Upper lobe of left lung (tissue), 6 donors: ENCODE measurements at regions not wholly inside any gene's neighbourhood (a gene's known extent, or its start where the extent isn't known, plus 50 kb on each side); places are given as distances from the start of the nearest gene placed in this dataset.

Experiments
- ATAC-seq, 2 donors: fragments of 200-7000 bp; cut with Tn5 transposase; one replicate each; pipeline ENCODE4 v1.9.1; 2022; ENCODE audit warnings: mild to moderate bottlenecking in 2 of 2, moderate library complexity in 2 of 2; ENCODE audit not compliant: low FRiP score in 2 of 2
- DNase-seq, 2 donors: peaks; one replicate each; pipeline ENCODE4 v3.0.0-alpha.2; 2019 to 2020
- H3K27ac ChIP-seq, 4 donors: fragments of 200-600 bp; sonication (generic); one replicate each; pipeline ENCODE4 v1.5.1; 2016 to 2019
- H3K27me3 ChIP-seq, 4 donors: fragments of 200-600 bp; sonication (generic); one replicate each; pipeline ENCODE4 v1.5.1; 2017 to 2019
- H3K36me3 ChIP-seq, 4 donors: fragments of 200-600 bp; sonication (generic); one replicate each; pipeline ENCODE4 v1.5.1; 2016 to 2019
- H3K4me1 ChIP-seq, 4 donors: fragments of 200-600 bp; sonication (generic); one replicate each; pipeline ENCODE4 v1.5.1; 2018 to 2019
- H3K4me3 ChIP-seq, 4 donors: fragments of 200-600 bp; sonication (generic); one replicate each; pipeline ENCODE4 v1.5.1; 2017 to 2019; ENCODE audit warnings: mild to moderate bottlenecking in 2 of 4, moderate library complexity in 1 of 4
- H3K9me3 ChIP-seq, 4 donors: fragments of 200-600 bp; sonication (generic); one replicate each; pipeline ENCODE4 v1.5.1; 2018 to 2019
- EP300 ChIP-seq, 4 donors: sonication (generic); formaldehyde crosslinking; IDR thresholded peaks; one replicate each; pipeline ENCODE4 v1.5.1; 2017; ENCODE audit warnings: antibody characterized with exemption in 4 of 4, control low read depth in 2 of 4
- POLR2A ChIP-seq, 4 donors: fragments of 450-650 bp; IDR thresholded peaks; one replicate each; pipeline ENCODE4 v1.5.1; 2016 to 2017; ENCODE audit warnings: antibody characterized with exemption in 4 of 4, mild to moderate bottlenecking in 2 of 4
- POLR2AphosphoS5 ChIP-seq, 2 donors: sonication (generic); formaldehyde crosslinking; IDR thresholded peaks; one replicate each; pipeline ENCODE4 v1.5.1; 2017; ENCODE audit warnings: antibody characterized with exemption in 2 of 2
- WGBS, 2 donors: methylation state at CpG; one replicate each; pipeline ENCODE4 v1.1.5; 2017 to 2018; 5-methylcytosine and 5-hydroxymethylcytosine counted together
- TF ChIP-seq, protein P1 (sequence below), 6 experiments: fragments of 450-650 bp in 4 of 6; fragments of 200-600 bp in 2 of 6; sonication (generic) in 2 of 6; IDR thresholded peaks; one replicate each; pipeline ENCODE4 v1.5.1; 2016 to 2019; ENCODE audit warnings: antibody characterized with exemption in 6 of 6
- donor health status: DM: no; HTN: no; CAD: no; lungs with moderate emphysema.
- donor health status: DM: no; HTN: yes; CAD: no; lungs with severe emphysema.

DNA sequence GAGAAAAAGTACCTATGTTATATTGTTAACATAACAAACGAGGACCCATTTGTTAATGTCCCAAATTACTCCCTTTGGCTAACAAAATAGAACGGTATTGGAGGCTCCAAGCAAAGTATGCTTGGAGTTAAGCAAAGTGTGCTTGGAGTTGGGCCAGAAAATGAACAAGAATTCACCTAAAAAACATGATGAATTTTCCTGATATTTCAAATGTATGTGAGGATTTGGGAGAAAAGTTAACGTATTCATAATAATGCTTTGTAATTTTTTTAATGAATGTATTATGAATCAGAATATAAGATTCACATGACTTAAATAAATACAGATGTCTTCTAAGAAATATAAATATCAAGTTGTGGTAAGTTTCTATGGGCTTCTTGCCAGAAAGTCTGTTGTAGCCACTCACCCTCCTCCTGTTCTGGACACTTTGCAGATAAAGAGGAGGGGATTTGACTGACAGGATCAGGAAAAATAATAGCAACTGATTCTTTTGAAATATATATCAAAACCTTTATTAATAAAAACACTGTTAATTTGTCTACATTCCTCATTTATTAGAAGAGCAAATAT, 423.7 kb upstream of the MMADHC start:
- Histone ChIP-seq H3K36me3 (no peaks in the 10 kb centered on the region), H3K27me3 (no peaks in the 10 kb centered on the region), H3K27ac (no peak overlapping the region), H3K4me3 (no peak overlapping the region), H3K4me1 (no peaks in the 10 kb centered on the region), H3K9me3 (no peaks in the 10 kb centered on the region)
- ATAC-seq (no peak), DNase-seq (no peak)
- WGBS, 2 donors = 72 to 77% methylated on average over 3 of the region's 3 CpGs
- TF ChIP-seq EP300 (IDR thresholded peaks at IDR 0.05) = no peak
- TF ChIP-seq POLR2A (IDR thresholded peaks at IDR 0.05) = no peak
- TF ChIP-seq POLR2AphosphoS5 (IDR thresholded peaks at IDR 0.05) = no peak
- TF ChIP-seq, protein P1, sequence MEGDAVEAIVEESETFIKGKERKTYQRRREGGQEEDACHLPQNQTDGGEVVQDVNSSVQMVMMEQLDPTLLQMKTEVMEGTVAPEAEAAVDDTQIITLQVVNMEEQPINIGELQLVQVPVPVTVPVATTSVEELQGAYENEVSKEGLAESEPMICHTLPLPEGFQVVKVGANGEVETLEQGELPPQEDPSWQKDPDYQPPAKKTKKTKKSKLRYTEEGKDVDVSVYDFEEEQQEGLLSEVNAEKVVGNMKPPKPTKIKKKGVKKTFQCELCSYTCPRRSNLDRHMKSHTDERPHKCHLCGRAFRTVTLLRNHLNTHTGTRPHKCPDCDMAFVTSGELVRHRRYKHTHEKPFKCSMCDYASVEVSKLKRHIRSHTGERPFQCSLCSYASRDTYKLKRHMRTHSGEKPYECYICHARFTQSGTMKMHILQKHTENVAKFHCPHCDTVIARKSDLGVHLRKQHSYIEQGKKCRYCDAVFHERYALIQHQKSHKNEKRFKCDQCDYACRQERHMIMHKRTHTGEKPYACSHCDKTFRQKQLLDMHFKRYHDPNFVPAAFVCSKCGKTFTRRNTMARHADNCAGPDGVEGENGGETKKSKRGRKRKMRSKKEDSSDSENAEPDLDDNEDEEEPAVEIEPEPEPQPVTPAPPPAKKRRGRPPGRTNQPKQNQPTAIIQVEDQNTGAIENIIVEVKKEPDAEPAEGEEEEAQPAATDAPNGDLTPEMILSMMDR (IDR thresholded peaks at IDR 0.05) = no peak

DNA sequence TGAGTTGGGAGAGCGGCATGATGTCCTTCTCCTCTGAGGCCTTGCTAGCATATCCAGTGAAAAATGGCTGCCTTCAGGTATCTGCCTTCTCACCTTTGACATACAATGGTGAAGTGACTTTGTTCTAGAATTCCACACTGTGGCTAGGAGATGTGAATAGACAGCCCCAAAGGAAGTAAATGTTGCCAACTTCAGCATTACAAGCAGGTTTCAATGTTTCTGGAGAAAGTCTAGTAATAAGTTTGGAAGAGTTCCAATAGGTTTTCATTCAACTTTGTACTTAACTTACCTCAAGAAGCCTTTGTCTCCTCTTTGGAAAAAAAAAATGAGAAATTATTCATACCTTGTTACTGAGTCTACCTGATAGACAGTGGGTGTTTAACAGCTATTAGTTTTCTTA, 421.3 kb upstream of the MMADHC start:
- Histone ChIP-seq H3K27me3 (no peaks in the 10 kb centered on the region), H3K4me1 (no peaks in the 10 kb centered on the region), H3K36me3 (no peaks in the 10 kb centered on the region), H3K9me3 (no peaks in the 10 kb centered on the region), H3K27ac (no peak overlapping the region), H3K4me3 (no peak overlapping the region)
- no peak for TF ChIP-seq POLR2AphosphoS5 (IDR thresholded peaks at IDR 0.05)
- no peak for TF ChIP-seq POLR2A (IDR thresholded peaks at IDR 0.05)
- TF ChIP-seq, protein P1 (IDR thresholded peaks at IDR 0.05) = no peak
- no peak for TF ChIP-seq EP300 (IDR thresholded peaks at IDR 0.05)
- WGBS, 2 donors = 91 to 93% methylated on average over 1 of the region's 1 CpG
- DNase-seq (no peak), ATAC-seq (no peak)

DNA sequence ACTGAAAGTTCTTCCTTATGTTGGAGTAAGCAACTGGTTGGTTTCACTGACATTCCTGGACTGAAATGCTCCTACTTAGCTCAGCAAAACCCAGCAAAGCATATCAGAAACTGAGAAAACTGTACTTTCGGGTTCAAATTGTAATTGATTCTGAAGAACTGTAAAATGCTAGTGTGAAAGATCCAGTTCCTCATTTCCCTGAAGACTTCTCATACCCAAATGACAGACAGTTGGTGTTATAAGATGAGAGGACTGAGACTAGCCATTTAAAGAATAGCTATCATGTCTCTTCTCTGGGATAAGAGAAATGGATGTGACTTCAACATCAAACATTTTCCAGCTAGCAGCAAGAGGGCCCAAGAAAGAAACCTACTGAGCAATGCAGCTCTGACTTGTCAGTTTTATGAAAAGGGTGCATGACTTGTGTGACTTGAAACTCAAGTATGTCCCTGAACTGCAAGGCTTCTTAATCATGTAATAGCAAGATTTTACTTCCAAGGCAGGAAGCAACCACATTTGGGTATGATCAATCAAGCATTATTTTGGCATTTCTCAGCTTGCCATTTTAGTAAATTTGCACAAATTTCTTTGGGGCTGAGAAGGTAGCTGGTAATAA, 420.3 kb upstream of the MMADHC start:
- no peaks in the 10 kb centered on the region for H3K27me3 ChIP-seq
- no peak overlapping the region for H3K4me3 ChIP-seq
- WGBS, 2 donors = 74 to 95% methylated on average over 1 of the region's 1 CpG
- H3K27ac ChIP-seq = no peak overlapping the region
- ATAC-seq (no peak), DNase-seq (no peak)
- no peaks in the 10 kb centered on the region for H3K36me3 ChIP-seq
- H3K4me1 ChIP-seq = no peaks in the 10 kb centered on the region
- no peaks in the 10 kb centered on the region for H3K9me3 ChIP-seq
- TF ChIP-seq, protein P1 (IDR thresholded peaks at IDR 0.05) = no peak
- no peak for TF ChIP-seq EP300 (IDR thresholded peaks at IDR 0.05)
- no peak for TF ChIP-seq POLR2AphosphoS5 (IDR thresholded peaks at IDR 0.05)
- TF ChIP-seq POLR2A (IDR thresholded peaks at IDR 0.05) = no peak

DNA sequence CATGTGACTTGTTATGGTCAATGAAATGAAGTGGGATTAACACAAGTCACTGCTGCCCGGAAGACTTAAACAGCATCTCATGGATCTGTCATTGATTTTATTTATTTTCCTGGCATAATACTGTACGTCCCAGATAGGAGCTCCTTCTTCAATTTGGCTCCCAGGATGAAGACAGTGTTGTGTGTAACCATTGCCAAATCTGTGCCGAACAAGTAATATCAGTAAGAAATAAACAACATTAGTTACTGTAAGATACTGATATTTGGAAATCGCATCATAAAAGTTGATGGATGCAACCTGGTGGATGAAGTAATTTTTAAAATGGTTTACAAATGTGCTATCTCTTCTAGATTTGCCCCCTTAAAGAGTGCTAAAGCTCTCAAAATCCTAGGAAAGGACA, 419.0 kb upstream of the MMADHC start:
- DNase-seq (no peak), ATAC-seq (no peak)
- H3K4me1 ChIP-seq = no peaks in the 10 kb centered on the region
- 80 to 95% methylated on average over 4 of the region's 4 CpGs for WGBS, 2 donors
- H3K27me3 ChIP-seq = no peaks in the 10 kb centered on the region
- no peak for TF ChIP-seq EP300 (IDR thresholded peaks at IDR 0.05)
- no peak for TF ChIP-seq POLR2AphosphoS5 (IDR thresholded peaks at IDR 0.05)
- TF ChIP-seq, protein P1 (IDR thresholded peaks at IDR 0.05) = no peak
- TF ChIP-seq POLR2A (IDR thresholded peaks at IDR 0.05) = no peak
- H3K36me3 ChIP-seq = no peaks in the 10 kb centered on the region
- H3K4me3 ChIP-seq = no peak overlapping the region
- no peaks in the 10 kb centered on the region for H3K9me3 ChIP-seq
- no peak overlapping the region for H3K27ac ChIP-seq

DNA sequence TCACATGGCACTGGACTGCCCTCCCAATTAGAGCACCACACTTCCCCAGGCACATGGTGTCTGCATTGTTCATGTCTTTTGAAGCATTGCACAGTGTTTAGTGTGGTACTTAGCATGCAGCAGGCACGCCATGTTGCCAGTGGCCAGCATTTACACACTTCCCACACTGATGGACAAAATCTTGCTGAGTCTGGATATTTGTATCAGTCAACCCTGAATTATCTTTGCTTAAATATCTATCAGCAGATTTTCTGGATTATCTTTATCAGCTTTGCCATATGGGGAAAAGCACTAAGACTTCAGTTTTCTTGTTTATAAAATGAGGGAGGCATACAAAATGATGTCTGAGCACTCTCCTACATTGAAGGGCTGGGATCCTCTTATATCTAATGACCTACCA, 416.0 kb upstream of the MMADHC start:
- WGBS, 2 donors = 100% methylated on average over 1 of the region's 1 CpG
- DNase-seq (no peak), ATAC-seq (no peak)
- H3K4me3 ChIP-seq = no peak overlapping the region
- no peaks in the 10 kb centered on the region for H3K36me3 ChIP-seq
- no peaks in the 10 kb centered on the region for H3K27me3 ChIP-seq
- H3K4me1 ChIP-seq = no peaks in the 10 kb centered on the region
- H3K9me3 ChIP-seq = no peaks in the 10 kb centered on the region
- no peak overlapping the region for H3K27ac ChIP-seq
- TF ChIP-seq, protein P1 (IDR thresholded peaks at IDR 0.05) = no peak
